Psoas muscle (tissue), 7 donors: ENCODE measurements at regions not wholly inside any gene's neighbourhood (a gene's known extent, or its start where the extent isn't known, plus 50 kb on each side); places are given as distances from the start of the nearest gene placed in this dataset.

Experiments used
- ATAC-seq, 4 donors: fragments of 200-7000 bp; cut with Tn5 transposase; one replicate each; pipeline ENCODE4 v1.9.1; 2020; ENCODE audit warnings: moderate library complexity in 3 of 4, mild to moderate bottlenecking in 2 of 4
- DNase-seq, 2 donors: peaks; one replicate each; pipeline ENCODE4 v3.0.0-alpha.2; 2020
- H3K27ac ChIP-seq: fragments of 200-600 bp; one replicate; pipeline ENCODE4 v1.8.0; 2022
- H3K27me3 ChIP-seq, 3 donors: fragments of 200-600 bp in 1 of 3; one replicate each; pipeline versions ENCODE4 v1.6.1 to v1.8.0; 2013 to 2022; ENCODE audit warnings: low read length in 2 of 3, mild to moderate bottlenecking in 2 of 3, moderate library complexity in 1 of 3; ENCODE audit not compliant: insufficient read depth in 3 of 3
- H3K36me3 ChIP-seq, 2 donors: fragments of 200-600 bp in 1 of 2; one replicate each; pipeline versions ENCODE4 v1.6.1 to v1.8.0; 2013 to 2022; ENCODE audit warnings: low read depth in 1 of 2, mild to moderate bottlenecking in 1 of 2, moderate library complexity in 1 of 2; ENCODE audit not compliant: insufficient read depth in 1 of 2
- H3K4me1 ChIP-seq: fragments of 200-600 bp; one replicate; pipeline ENCODE4 v1.8.0; 2022
- H3K4me3 ChIP-seq: fragments of 200-600 bp; one replicate; pipeline ENCODE4 v1.8.0; 2022; ENCODE audit warnings: mild to moderate bottlenecking
- H3K9me3 ChIP-seq: fragments of 200-600 bp; one replicate; pipeline ENCODE4 v1.8.0; 2022
- CTCF ChIP-seq: fragments of 200-600 bp; IDR thresholded peaks from one replicate; pipeline ENCODE4 v1.8.0; 2022; ENCODE audit warnings: antibody characterized with exemption
- WGBS, 3 donors: extraction: QIAGEN DNeasy Blood & Tissue Kit; methylation state at CpG; one replicate each; pipeline versions ENCODE4 v1.1.6 to v1.1.7; 2013; 5-methylcytosine and 5-hydroxymethylcytosine counted together
- intact Hi-C, 2 donors: fragments of 100-400 bp; cut with DNase I; formaldehyde crosslinking; loops; one replicate each; pipeline versions ENCODE4 v1.11.0 to v1.14.2; 2022
- donor health status: healthy with polysubstance abuse.
- donor health status: DM: no; HTN: no; CAD: no; lungs with moderate emphysema.
- donor health status: Bipolar disorder and iron deficiency.
- donor health status: healthy.
- donor health status: DM: yes; HTN: yes; CAD: no.
- donor health status: DM: no; HTN: no; CAD: no.
- donor health status: DM: yes; HTN: yes; CAD: no.

GRCh38 chr12:125892276-125892675, 827.0 kb downstream of the AACS start:
- intact Hi-C loops, result no loop called here
- TF ChIP-seq CTCF, result no peak
- no peak overlapping the region for H3K27ac ChIP-seq
- no peaks in the 10 kb centered on the region for H3K9me3 ChIP-seq
- ATAC-seq (no peak), DNase-seq (no peak)
- no peak overlapping the region for H3K4me3 ChIP-seq
- no peaks in the 10 kb centered on the region for H3K27me3 ChIP-seq
- no peaks in the 10 kb centered on the region for H3K36me3 ChIP-seq
- H3K4me1 ChIP-seq, result no peaks in the 10 kb centered on the region
- 89 to 100% (median 89%) methylated on average over 1 of the region's 1 CpG for WGBS, 3 donors

GRCh38 chr12:125902991-125903390, 837.8 kb downstream of the AACS start:
- Histone ChIP-seq H3K4me3 (no peak overlapping the region), H3K4me1 (no peaks in the 10 kb centered on the region), H3K9me3 (no peaks in the 10 kb centered on the region), H3K36me3 (no peaks in the 10 kb centered on the region), H3K27ac (no peak overlapping the region), H3K27me3 (no peaks in the 10 kb centered on the region)
- ATAC-seq (no peak), DNase-seq (no peak)
- intact Hi-C loops, result no loop called here
- 90 to 98% (median 93%) methylated on average over 2 of the region's 2 CpGs for WGBS, 3 donors
- no peak for TF ChIP-seq CTCF

GRCh38 chr12:125907351-125907750, 842.1 kb downstream of the AACS start:
- DNase-seq, result no peak
- TF ChIP-seq CTCF, result no peak
- Histone ChIP-seq H3K4me3 (no peak overlapping the region), H3K27ac (no peak overlapping the region), H3K36me3 (no peaks in the 10 kb centered on the region), H3K4me1 (no peaks in the 10 kb centered on the region), H3K27me3 (no peaks in the 10 kb centered on the region), H3K9me3 (no peaks in the 10 kb centered on the region)
- WGBS, 3 donors, result 74 to 81% (median 78%) methylated on average over 3 of the region's 3 CpGs
- intact Hi-C loops, result no loop called here
- ATAC-seq, result no peak

- no peak for TF ChIP-seq CTCF
- Histone ChIP-seq H3K27ac (no peak overlapping the region), H3K9me3 (no peaks in the 10 kb centered on the region), H3K4me3 (no peak overlapping the region), H3K27me3 (no peaks in the 10 kb centered on the region), H3K36me3 (no peaks in the 10 kb centered on the region), H3K4me1 (no peaks in the 10 kb centered on the region)
- 55 to 64% (median 60%) methylated on average over 12 of the region's 12 CpGs for WGBS, 3 donors
- ATAC-seq (no peak), DNase-seq (no peak)
- intact Hi-C loops, result no loop called here
These were observed 854.7 kb downstream of the AACS start for GRCh38 chr12:125919856-125920470.

- no peak for TF ChIP-seq CTCF
- WGBS, 3 donors, result 44 to 53% (median 51%) methylated on average over 5 of the region's 5 CpGs
- Histone ChIP-seq H3K4me1 (no peaks in the 10 kb centered on the region), H3K27me3 (no peaks in the 10 kb centered on the region), H3K36me3 (no peaks in the 10 kb centered on the region), H3K9me3 (no peaks in the 10 kb centered on the region), H3K4me3 (no peak overlapping the region), H3K27ac (no peak overlapping the region)
- intact Hi-C loops, result no loop called here
- ATAC-seq, result no peak
- DNase-seq, result no peak
These were observed 857.1 kb downstream of the AACS start for GRCh38 chr12:125922330-125922729.
